Activated B cell treated with CpG ODN at 0.5 μM for 24 hours (primary cell): ENCODE measurements at regions not wholly inside any gene's neighbourhood (a gene's known extent, or its start where the extent isn't known, plus 50 kb on each side); places are given as distances from the start of the nearest gene placed in this dataset.

Experiments
- ATAC-seq: fragments of 200-7000 bp; cut with Tn5 transposase; one replicate; pipeline ENCODE4 v1.10.0; 2021; ENCODE audit warnings: low read depth, mild to moderate bottlenecking, moderate library complexity
- CTCF ChIA-PET: fragments of 350-600 bp; sonication (Branson Sonifier 250); formaldehyde crosslinking; loops from one replicate; lab custom pipeline; 2021; ENCODE audit warnings: antibody characterized with exemption; lab: Charles Lee
- POLR2A ChIA-PET: fragments of 350-600 bp; sonication (Branson Sonifier 250); formaldehyde crosslinking; loops from one replicate; lab custom pipeline; 2021; ENCODE audit warnings: antibody characterized with exemption; lab: Charles Lee
- DNase-seq: peaks from one replicate; pipeline ENCODE4 v3.0.0; 2022
- H3K27ac Mint-ChIP-seq: one replicate; pipeline ENCODE4 v1.8.0; 2020; ENCODE audit warnings: mixed read lengths
- H3K27me3 Mint-ChIP-seq: one replicate; pipeline ENCODE4 v1.8.0; 2021; ENCODE audit warnings: mixed read lengths
- H3K36me3 Mint-ChIP-seq: one replicate; pipeline ENCODE4 v1.8.0; 2021; ENCODE audit warnings: low read depth, mixed read lengths
- H3K4me1 Mint-ChIP-seq: one replicate; pipeline ENCODE4 v1.8.0; 2021; ENCODE audit warnings: mixed read lengths
- H3K4me3 Mint-ChIP-seq: one replicate; pipeline ENCODE4 v1.8.0; 2020; ENCODE audit warnings: mild to moderate bottlenecking, mixed read lengths
- H3K9me3 Mint-ChIP-seq: one replicate; pipeline ENCODE4 v1.8.0; 2020; ENCODE audit warnings: mixed read lengths
- CTCF ChIP-seq: fragments of 200-600 bp; IDR thresholded peaks from one replicate; pipeline ENCODE4 v1.8.0; 2022; ENCODE audit warnings: antibody characterized with exemption, mild to moderate bottlenecking
- intact Hi-C: fragments of 100-400 bp; cut with micrococcal nuclease; formaldehyde crosslinking; loops from one replicate; pipeline ENCODE4 v1.15.1; 2024

GRCh38 chr2:121875585-121876185 lies 120.2 kb downstream of the TSN start:
- Mint-ChIP-seq H3K36me3 (no peaks in the 10 kb centered on the region), H3K4me3 (no peak overlapping the region), H3K27me3 (no peaks in the 10 kb centered on the region), H3K9me3 (no peaks in the 10 kb centered on the region), H3K4me1 (no peaks in the 10 kb centered on the region), H3K27ac (no peak overlapping the region)
- intact Hi-C loops, result no loop called here
- POLR2A ChIA-PET, result no interaction called here
- ATAC-seq, result no peak
- no peak for DNase-seq
- no peak for TF ChIP-seq CTCF
- CTCF ChIA-PET, result no interaction called here

- DNase-seq, result no peak
- Mint-ChIP-seq H3K4me3 (no peak overlapping the region), H3K27me3 (peaks cover 8% of the 10 kb centered on the region), H3K4me1 (no peaks in the 10 kb centered on the region), H3K27ac (no peak overlapping the region), H3K36me3 (no peaks in the 10 kb centered on the region), H3K9me3 (no peaks in the 10 kb centered on the region)
- no peak for TF ChIP-seq CTCF
- CTCF ChIA-PET, result no interaction called here
- POLR2A ChIA-PET, result no interaction called here
- ATAC-seq, result no peak
- intact Hi-C loops, result no loop called here
Observed at GRCh38 chr2:121877366-121877765, 121.9 kb downstream of the TSN start.

GRCh38 chr2:121880283-121880682 lies 124.8 kb downstream of the TSN start:
- Mint-ChIP-seq H3K36me3 (no peaks in the 10 kb centered on the region), H3K9me3 (no peaks in the 10 kb centered on the region), H3K4me1 (no peaks in the 10 kb centered on the region), H3K4me3 (no peak overlapping the region), H3K27ac (no peak overlapping the region), H3K27me3 (peaks cover 8% of the 10 kb centered on the region)
- ChIA-PET POLR2A (no interaction called here), CTCF (no interaction called here)
- intact Hi-C loops, result no loop called here
- ATAC-seq, result no peak
- DNase-seq, result no peak
- no peak for TF ChIP-seq CTCF

- POLR2A ChIA-PET, result no interaction called here
- no peaks in the 10 kb centered on the region for H3K36me3 Mint-ChIP-seq
- H3K27ac Mint-ChIP-seq, result no peak overlapping the region
- DNase-seq (no peak), ATAC-seq (no peak)
- TF ChIP-seq CTCF, result no peak
- no peaks in the 10 kb centered on the region for H3K4me1 Mint-ChIP-seq
- no peak overlapping the region for H3K4me3 Mint-ChIP-seq
- intact Hi-C loops, result no loop called here
- CTCF ChIA-PET, result no interaction called here
- no peaks in the 10 kb centered on the region for H3K9me3 Mint-ChIP-seq
- peaks cover 8% of the 10 kb centered on the region for H3K27me3 Mint-ChIP-seq
Observed at GRCh38 chr2:121881038-121881437, 125.6 kb downstream of the TSN start.

DNA sequence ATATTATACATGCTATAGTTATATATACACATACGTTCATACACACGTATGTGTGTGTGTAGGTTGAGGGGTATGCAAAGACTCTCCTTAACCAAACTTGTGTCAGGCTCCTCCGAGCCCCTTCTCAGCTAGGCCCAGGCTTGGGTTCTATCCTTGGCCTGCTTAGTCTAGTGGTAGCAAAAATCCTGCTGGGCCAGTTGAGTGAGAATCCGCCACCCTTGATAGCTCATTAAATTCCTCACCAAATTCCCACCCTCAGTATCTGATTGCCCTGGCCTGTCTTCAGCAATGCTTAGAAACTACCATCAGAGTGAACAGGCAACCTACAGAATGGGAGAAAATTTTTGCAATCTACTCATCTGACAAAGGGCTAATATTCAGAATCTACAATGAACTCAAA lies 126.5 kb downstream of the TSN start:
- Mint-ChIP-seq H3K36me3 (no peaks in the 10 kb centered on the region), H3K27me3 (peaks cover 8% of the 10 kb centered on the region), H3K4me1 (no peaks in the 10 kb centered on the region), H3K9me3 (no peaks in the 10 kb centered on the region), H3K27ac (no peak overlapping the region), H3K4me3 (no peak overlapping the region)
- intact Hi-C loops, result no loop called here
- no peak for TF ChIP-seq CTCF
- ATAC-seq (no peak), DNase-seq (no peak)
- ChIA-PET CTCF (no interaction called here), POLR2A (no interaction called here)
